ENCODE measurements at regions not wholly inside any gene's neighbourhood (a gene's known extent, or its start where the extent isn't known, plus 50 kb on each side); places are given as distances from the start of the nearest gene placed in this dataset.
"Not testable (repeated sequence)": the region's sequence is repeated elsewhere in the genome, so short reads cannot be mapped to it uniquely, and the experiment has no call there.

DNA sequence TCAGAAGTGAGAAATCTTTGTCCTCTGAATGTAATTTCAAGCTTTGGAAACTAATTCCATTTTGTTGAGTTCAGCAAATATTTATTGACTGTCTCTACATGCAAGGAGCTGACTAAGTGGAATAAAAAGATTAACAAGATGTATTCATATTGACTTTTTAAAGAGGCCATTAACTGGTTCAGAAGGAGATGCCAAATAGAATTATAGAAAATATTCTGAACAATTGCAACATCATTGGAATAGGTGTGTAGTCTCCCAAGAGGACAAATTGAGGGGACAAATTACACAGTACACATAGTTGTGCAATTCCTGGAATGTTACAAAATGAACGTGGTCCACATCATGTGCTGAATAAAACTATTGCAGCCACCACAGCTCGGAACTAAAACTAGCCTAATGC is 224.2 kb downstream of the NPR3 start:
- TF ChIP-seq, protein P1, sequence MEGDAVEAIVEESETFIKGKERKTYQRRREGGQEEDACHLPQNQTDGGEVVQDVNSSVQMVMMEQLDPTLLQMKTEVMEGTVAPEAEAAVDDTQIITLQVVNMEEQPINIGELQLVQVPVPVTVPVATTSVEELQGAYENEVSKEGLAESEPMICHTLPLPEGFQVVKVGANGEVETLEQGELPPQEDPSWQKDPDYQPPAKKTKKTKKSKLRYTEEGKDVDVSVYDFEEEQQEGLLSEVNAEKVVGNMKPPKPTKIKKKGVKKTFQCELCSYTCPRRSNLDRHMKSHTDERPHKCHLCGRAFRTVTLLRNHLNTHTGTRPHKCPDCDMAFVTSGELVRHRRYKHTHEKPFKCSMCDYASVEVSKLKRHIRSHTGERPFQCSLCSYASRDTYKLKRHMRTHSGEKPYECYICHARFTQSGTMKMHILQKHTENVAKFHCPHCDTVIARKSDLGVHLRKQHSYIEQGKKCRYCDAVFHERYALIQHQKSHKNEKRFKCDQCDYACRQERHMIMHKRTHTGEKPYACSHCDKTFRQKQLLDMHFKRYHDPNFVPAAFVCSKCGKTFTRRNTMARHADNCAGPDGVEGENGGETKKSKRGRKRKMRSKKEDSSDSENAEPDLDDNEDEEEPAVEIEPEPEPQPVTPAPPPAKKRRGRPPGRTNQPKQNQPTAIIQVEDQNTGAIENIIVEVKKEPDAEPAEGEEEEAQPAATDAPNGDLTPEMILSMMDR (IDR thresholded peaks at IDR 0.05; ENCODE audit: borderline replicate concordance, insufficient read depth, low read depth, low read length), result no peak

DNA sequence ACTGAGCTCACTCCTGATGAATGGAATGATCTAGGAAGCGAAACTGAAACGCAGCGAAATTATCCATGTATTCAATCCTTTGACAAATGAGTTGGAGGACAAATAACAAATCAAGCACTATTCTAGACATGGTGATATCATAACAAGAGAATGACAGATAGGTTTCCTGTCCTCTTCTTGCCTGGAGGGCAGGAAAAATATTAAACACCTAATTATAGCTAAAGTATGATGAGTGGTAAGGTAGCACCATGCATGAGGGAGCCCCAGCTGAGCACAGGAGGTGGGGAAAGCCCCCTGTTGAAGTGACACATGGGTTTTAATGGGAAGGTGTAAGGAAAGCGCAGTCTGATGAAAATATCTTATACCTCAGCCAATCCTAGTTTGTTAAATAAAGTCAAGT is 225.2 kb downstream of the NPR3 start:
- H3K4me3 ChIP-seq (ENCODE audit: low read depth, low read length), result no peak overlapping the region
- TF ChIP-seq, protein P1 (IDR thresholded peaks at IDR 0.05; ENCODE audit: borderline replicate concordance, insufficient read depth, low read depth, low read length), result no peak

More for the DNA sequence above, 224.2 kb downstream of the NPR3 start:
- no peak overlapping the region for H3K4me3 ChIP-seq (ENCODE audit: low read depth, low read length)

DNA sequence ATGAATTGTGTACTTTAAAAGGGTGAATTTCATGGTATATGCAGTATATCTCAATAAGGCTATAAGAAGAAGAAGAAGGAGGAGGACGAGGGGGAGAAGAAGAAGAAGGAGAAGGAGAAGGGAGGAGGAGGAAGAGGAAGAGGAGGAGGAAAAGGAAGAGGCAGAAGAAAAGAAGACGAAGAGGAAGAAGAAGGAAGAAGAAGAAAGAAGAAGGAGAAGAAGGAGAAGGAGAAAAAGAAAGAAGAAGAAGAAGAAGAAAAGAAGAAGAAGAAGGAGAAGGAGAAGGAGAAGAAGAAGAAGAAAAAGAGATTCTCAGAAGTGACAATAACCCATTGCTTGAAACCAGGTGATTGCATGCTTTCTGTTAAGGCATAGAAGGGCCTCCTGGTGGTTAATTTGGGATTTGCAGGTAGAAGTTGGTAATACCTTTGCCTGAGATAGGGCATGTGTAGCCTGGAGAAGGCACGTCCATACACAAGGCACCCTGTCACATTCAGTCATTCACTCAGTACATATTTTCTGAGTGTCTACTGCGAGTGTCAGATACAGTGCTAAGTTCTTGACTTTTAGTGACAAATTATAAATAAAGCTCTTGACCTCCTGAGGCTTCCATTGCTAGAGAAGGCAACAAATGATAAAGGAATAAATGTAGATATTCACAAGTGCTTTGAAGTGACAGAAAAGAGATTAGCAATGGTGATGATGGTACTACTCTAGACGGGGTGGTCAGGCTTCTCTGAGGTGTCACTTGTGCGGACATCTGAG is 231.3 kb downstream of the NPR3 start:
- no peak overlapping the region for H3K4me3 ChIP-seq (ENCODE audit: low read depth, low read length)
- TF ChIP-seq, protein P1 (IDR thresholded peaks at IDR 0.05; ENCODE audit: borderline replicate concordance, insufficient read depth, low read depth, low read length), result peak; percentile 57; the same call in 1 of the 2 replicates

DNA sequence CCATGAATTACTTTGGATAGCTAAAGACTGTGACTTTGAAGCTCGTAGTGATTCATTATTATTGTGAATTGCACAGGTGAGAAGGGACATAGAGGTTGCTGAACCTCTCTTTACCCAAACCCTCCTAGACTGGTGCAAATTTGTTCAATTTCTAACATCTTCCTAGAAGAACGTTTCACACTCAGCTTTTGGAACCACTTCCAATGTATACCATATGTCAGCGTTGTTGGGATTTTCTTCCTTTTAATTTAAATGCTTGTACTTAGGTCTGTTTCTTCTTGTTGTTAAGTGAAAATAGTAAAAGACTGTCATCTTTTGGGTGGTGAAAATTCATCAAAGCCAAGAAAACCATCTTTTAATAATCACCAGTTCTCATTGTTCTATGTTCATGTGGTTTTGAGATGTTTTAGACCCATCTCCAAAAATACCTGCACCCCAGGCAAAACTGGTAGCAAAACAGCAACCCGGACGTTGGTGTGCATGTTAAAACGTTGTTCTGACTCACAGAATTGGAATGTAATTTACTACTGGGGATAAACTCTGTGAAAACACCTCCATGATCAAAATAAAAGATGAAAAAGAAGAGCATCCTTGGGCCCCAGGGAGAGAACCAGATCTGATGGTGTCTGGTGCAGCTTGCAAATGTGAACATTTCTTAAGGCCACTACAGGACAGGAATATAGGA is 238.3 kb downstream of the NPR3 start:
- TF ChIP-seq, protein P1 (IDR thresholded peaks at IDR 0.05; ENCODE audit: borderline replicate concordance, insufficient read depth, low read depth, low read length), result no peak
- no peak overlapping the region for H3K4me3 ChIP-seq (ENCODE audit: low read depth, low read length)

DNA sequence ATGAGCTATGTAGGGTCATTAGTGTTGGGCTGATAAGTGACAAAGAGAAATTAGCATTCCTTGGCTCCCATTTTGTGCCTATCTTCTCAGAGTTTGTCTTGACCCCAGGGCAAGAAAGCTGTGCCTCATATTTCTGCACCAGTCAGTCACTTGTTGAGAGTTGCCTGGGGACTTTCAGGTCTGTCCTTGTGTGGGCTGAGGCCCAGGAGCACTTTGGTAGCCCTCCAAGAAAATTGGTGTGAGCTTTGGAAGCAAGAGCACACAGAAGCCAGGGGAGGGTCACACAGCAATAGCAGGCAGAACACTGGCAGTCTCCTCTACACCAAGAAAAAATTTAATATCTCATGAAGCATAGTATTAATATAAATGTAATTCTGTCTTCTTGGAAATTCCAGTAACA is 239.9 kb downstream of the NPR3 start:
- no peak overlapping the region for H3K4me3 ChIP-seq (ENCODE audit: low read depth, low read length)
- TF ChIP-seq, protein P1 (IDR thresholded peaks at IDR 0.05; ENCODE audit: borderline replicate concordance, insufficient read depth, low read depth, low read length), result no peak

DNA sequence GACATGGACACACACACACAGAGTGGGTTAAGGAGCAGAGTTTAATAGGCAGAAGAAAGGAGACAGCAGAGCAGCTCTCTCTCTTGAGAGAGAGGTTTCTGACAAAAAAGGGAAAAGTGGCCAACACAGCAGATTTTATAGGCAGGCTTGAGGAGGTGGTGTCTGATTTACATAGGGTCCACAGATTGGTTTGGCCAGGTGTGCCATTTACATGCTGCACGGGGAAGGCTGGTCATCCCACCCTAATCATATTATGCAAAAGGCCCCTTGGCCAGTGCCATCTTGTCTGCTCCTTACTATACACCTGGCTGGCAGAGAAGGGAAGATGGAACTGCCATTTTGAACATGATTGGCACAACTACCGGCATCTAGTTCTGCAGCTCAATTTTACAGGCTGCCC is 240.8 kb downstream of the NPR3 start:
- no peak overlapping the region for H3K4me3 ChIP-seq (ENCODE audit: low read depth, low read length)
- TF ChIP-seq, protein P1 (IDR thresholded peaks at IDR 0.05; ENCODE audit: borderline replicate concordance, insufficient read depth, low read depth, low read length), result no peak

DNA sequence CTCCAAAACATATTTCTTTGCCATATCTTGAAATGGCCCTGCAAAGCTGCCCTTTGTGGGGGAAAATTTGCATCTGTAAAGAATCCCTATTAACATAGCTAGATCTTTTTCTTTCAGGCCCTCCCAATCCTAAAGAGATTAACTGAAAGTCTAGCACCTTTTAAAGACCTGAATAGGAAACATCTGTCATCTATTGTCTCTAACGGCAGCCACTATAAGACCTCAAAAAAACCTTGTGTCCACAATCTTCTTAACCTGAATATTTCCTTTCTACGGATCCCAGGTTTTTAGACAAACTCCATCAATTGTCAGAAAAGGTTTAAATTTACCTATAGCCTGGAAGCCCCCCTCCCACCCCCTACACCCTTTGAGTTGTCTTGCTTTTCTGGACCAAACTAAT is 241.3 kb downstream of the NPR3 start:
- H3K4me3 ChIP-seq (ENCODE audit: low read depth, low read length), result not testable (repeated sequence)
